HL-60 (cell line): ENCODE measurements at regions not wholly inside any gene's neighbourhood (a gene's known extent, or its start where the extent isn't known, plus 50 kb on each side); places are given as distances from the start of the nearest gene placed in this dataset.

Experiments used
- CTCF ChIP-seq: IDR thresholded peaks from one replicate; pipeline ENCODE4 v1.5.1; 2011; ENCODE audit warnings: low read length, control low read depth, inconsistent platforms; ENCODE audit not compliant: insufficient read depth
- GABPA ChIP-seq: IDR thresholded peaks from 2 replicates; pipeline ENCODE4 v1.6.1; 2012; ENCODE audit warnings: low read depth
- POLR2AphosphoS5 ChIP-seq: IDR thresholded peaks from 2 replicates; pipeline ENCODE4 v1.6.1; 2012; ENCODE audit warnings: low read depth
- REST ChIP-seq: IDR thresholded peaks from 2 replicates; pipeline ENCODE4 v1.6.1; 2012; ENCODE audit warnings: low read depth; ENCODE audit not compliant: insufficient replicate concordance

GRCh38 chr13:33752597-33752996, 65.4 kb upstream of the RFC3 start:
- TF ChIP-seq POLR2AphosphoS5 (no peak), CTCF (no peak), GABPA (no peak), REST (no peak)
